GM12872 (cell line): ENCODE measurements at regions not wholly inside any gene's neighbourhood (a gene's known extent, or its start where the extent isn't known, plus 50 kb on each side); places are given as distances from the start of the nearest gene placed in this dataset.

Experiments used
- CTCF ChIP-seq: IDR thresholded peaks from 3 replicates; pipeline ENCODE4 v1.5.1; 2011; ENCODE audit warnings: low read depth, mild to moderate bottlenecking, low read length, moderate library complexity; ENCODE audit not compliant: insufficient read depth

- TF ChIP-seq CTCF: no peak
Observed at GRCh38 chrX:85808217-85808616, 239.1 kb downstream of the CHM start.

GRCh38 chrX:85765651-85766050 lies 281.7 kb downstream of the CHM start:
- no peak for TF ChIP-seq CTCF

- no peak for TF ChIP-seq CTCF
Observed at GRCh38 chrX:85698921-85699320, 319.5 kb upstream of the POF1B start.

GRCh38 chrX:85685843-85686242 lies 306.4 kb upstream of the POF1B start:
- no peak for TF ChIP-seq CTCF

GRCh38 chrX:85666471-85666870 lies 287.0 kb upstream of the POF1B start:
- TF ChIP-seq CTCF: no peak

- no peak for TF ChIP-seq CTCF
Observed at GRCh38 chrX:85630901-85631300, 251.4 kb upstream of the POF1B start.

GRCh38 chrX:85627363-85627762 lies 247.9 kb upstream of the POF1B start:
- TF ChIP-seq CTCF: peak; percentile 55; the same call in 2 of the 3 replicates

- TF ChIP-seq CTCF: no peak
Observed at GRCh38 chrX:85622635-85623034, 243.2 kb upstream of the POF1B start.
